Neuronal stem cell (in vitro differentiated cells): ENCODE measurements at regions not wholly inside any gene's neighbourhood (a gene's known extent, or its start where the extent isn't known, plus 50 kb on each side); places are given as distances from the start of the nearest gene placed in this dataset.
A peak's percentile ranks its signal among the peaks of the same experiment; 100 is the strongest.

Experiments
- DNase-seq: peaks from one replicate; pipeline ENCODE4 v3.0.0-alpha.2; 2013; ENCODE audit warnings: low spot score
- H2AFZ ChIP-seq: one replicate; pipeline ENCODE4 v1.6.1; 2013; ENCODE audit warnings: mild to moderate bottlenecking, low read length, inconsistent platforms
- H2AK5ac ChIP-seq: 2 replicates; pipeline ENCODE4 v1.6.1; 2013; ENCODE audit warnings: low read depth, mild to moderate bottlenecking, inconsistent platforms, low read length, moderate library complexity, mixed read lengths
- H2BK120ac ChIP-seq: 2 replicates; pipeline ENCODE4 v1.6.1; 2013; ENCODE audit warnings: low read depth, mild to moderate bottlenecking, inconsistent platforms, low read length, moderate library complexity, mixed read lengths
- H2BK12ac ChIP-seq: one replicate; pipeline ENCODE4 v1.6.1; 2013; ENCODE audit warnings: low read length, inconsistent platforms
- H2BK15ac ChIP-seq: 2 replicates; pipeline ENCODE4 v1.6.1; 2013; ENCODE audit warnings: mild to moderate bottlenecking, low read length, inconsistent platforms, mixed read lengths
- H2BK5ac ChIP-seq: one replicate; pipeline ENCODE4 v1.6.1; 2013; ENCODE audit warnings: inconsistent platforms, mild to moderate bottlenecking, low read length, moderate library complexity
- H3K14ac ChIP-seq: one replicate; pipeline ENCODE4 v1.6.1; 2013; ENCODE audit warnings: low read length, inconsistent platforms
- H3K18ac ChIP-seq: 2 replicates; pipeline ENCODE4 v1.6.1; 2013; ENCODE audit warnings: low read length, inconsistent platforms
- H3K23ac ChIP-seq: 2 replicates; pipeline ENCODE4 v1.6.1; 2013; ENCODE audit warnings: low read depth, mild to moderate bottlenecking, mixed read lengths, low read length, inconsistent platforms; ENCODE audit not compliant: poor library complexity
- H3K27ac ChIP-seq: replicated peaks from 3 replicates; pipeline ENCODE4 v1.5.1; 2013; ENCODE audit warnings: low read length, inconsistent platforms
- H3K27me3 ChIP-seq, 3 experiments: 2 replicates each; pipeline ENCODE4 v1.6.1; 2013; ENCODE audit warnings: low read length in 3 of 3, mild to moderate bottlenecking in 2 of 3, inconsistent platforms in 1 of 3, low read depth in 1 of 3, mixed read lengths in 1 of 3, moderate library complexity in 1 of 3; ENCODE audit not compliant: control insufficient read depth in 3 of 3, insufficient read depth in 3 of 3
- H3K36me3 ChIP-seq, 2 donors: replicated peaks in 1 of 2; 2 replicates each; pipeline ENCODE4 v1.6.1; 2013; ENCODE audit warnings: low read length in 2 of 2; ENCODE audit not compliant: control insufficient read depth in 2 of 2, insufficient read depth in 2 of 2
- H3K4ac ChIP-seq: 2 replicates; pipeline ENCODE4 v1.6.1; 2013; ENCODE audit warnings: inconsistent platforms, mild to moderate bottlenecking, low read length, moderate library complexity
- H3K4me1 ChIP-seq, 2 donors: 1 replicate in 1 of 2; 2 replicates in 1 of 2; pipeline ENCODE4 v1.6.1; 2013; ENCODE audit warnings: low read length in 2 of 2, low read depth in 1 of 2; ENCODE audit not compliant: control insufficient read depth in 2 of 2, insufficient read depth in 1 of 2
- H3K4me2 ChIP-seq: one replicate; pipeline ENCODE4 v1.6.1; 2013; ENCODE audit warnings: mild to moderate bottlenecking, low read length, inconsistent platforms; ENCODE audit not compliant: insufficient read depth, poor library complexity, severe bottlenecking
- H3K4me3 ChIP-seq, 2 donors: 2 replicates each; pipeline ENCODE4 v1.5.1; 2013; ENCODE audit warnings: low read length in 2 of 2, mild to moderate bottlenecking in 2 of 2, inconsistent platforms in 1 of 2, moderate library complexity in 1 of 2
- H3K79me1 ChIP-seq: one replicate; pipeline ENCODE4 v1.6.1; 2013; ENCODE audit warnings: low read depth, mild to moderate bottlenecking, inconsistent platforms, low read length, moderate library complexity
- H3K9ac ChIP-seq: one replicate; pipeline ENCODE4 v1.6.1; 2013; ENCODE audit warnings: mild to moderate bottlenecking, low read depth, low read length, inconsistent platforms; ENCODE audit not compliant: poor library complexity
- H3K9me3 ChIP-seq, 2 donors: replicated peaks in 1 of 2; 2 replicates each; pipeline versions ENCODE3 to v1.6.1; 2013; ENCODE audit warnings: low read length in 2 of 2, mild to moderate bottlenecking in 2 of 2, inconsistent platforms in 1 of 2, low read depth in 1 of 2, mixed read lengths in 1 of 2, moderate library complexity in 1 of 2; ENCODE audit not compliant: control insufficient read depth in 2 of 2, insufficient read depth in 1 of 2
- H4K8ac ChIP-seq: one replicate; pipeline ENCODE4 v1.6.1; 2013; ENCODE audit warnings: low read depth, mild to moderate bottlenecking, inconsistent platforms, low read length, moderate library complexity
- H4K91ac ChIP-seq: one replicate; pipeline ENCODE4 v1.6.1; 2013; ENCODE audit warnings: low read length, low read depth, mild to moderate bottlenecking, inconsistent platforms; ENCODE audit not compliant: poor library complexity
- WGBS, 2 donors: extraction: QIAGEN DNeasy Blood & Tissue Kit; methylation state at CpG; one replicate each; pipeline ENCODE4 v1.1.7; 2013; ENCODE audit warnings: missing lambda C conversion rate in 2 of 2, mixed read lengths in 1 of 2; ENCODE audit not compliant: insufficient read length in 2 of 2, insufficient replicate concordance in 1 of 2; ENCODE audit errors: extremely low coverage in 2 of 2; 5-methylcytosine and 5-hydroxymethylcytosine counted together

GRCh38 chr9:113687107-113687679 is 188.9 kb upstream of the ZNF618 start:
- Histone ChIP-seq H3K9ac (no peak overlapping the region), H3K27me3 (peaks cover 0 to 65% (median 36%) of the 10 kb centered on the region in 3 experiments), H4K8ac (no peak overlapping the region), H3K4me2 (peak overlapping the region; percentile 31), H2BK120ac (no peak overlapping the region), H2BK15ac (no peak overlapping the region), H4K91ac (no peak overlapping the region), H2AK5ac (no peak overlapping the region), H2AFZ (peak overlapping the region; percentile 70), H3K18ac (no peak overlapping the region), H3K36me3 (no peaks in the 10 kb centered on the region), H3K9me3 (peaks cover 0 to 3% of the 10 kb centered on the region in 2 donors), H3K27ac (no peak overlapping the region), H3K4me1 (peaks cover 0 to 2% of the 10 kb centered on the region in 2 donors), H3K14ac (peak overlapping the region; percentile 72), H3K4me3 (no peak overlapping the region), H3K4ac (no peak overlapping the region), H2BK12ac (no peak overlapping the region), H2BK5ac (no peak overlapping the region), H3K79me1 (no peaks in the 10 kb centered on the region), H3K23ac (no peak overlapping the region)
- no CpG with 5 or more reads among the region's 4 CpGs for WGBS, 2 donors
- no peak for DNase-seq

- H3K27me3 ChIP-seq, result peaks cover 0 to 65% (median 36%) of the 10 kb centered on the region in 3 experiments
- no peak for DNase-seq
Observed at GRCh38 chr9:113687680-113688371, 188.3 kb upstream of the ZNF618 start.

DNA sequence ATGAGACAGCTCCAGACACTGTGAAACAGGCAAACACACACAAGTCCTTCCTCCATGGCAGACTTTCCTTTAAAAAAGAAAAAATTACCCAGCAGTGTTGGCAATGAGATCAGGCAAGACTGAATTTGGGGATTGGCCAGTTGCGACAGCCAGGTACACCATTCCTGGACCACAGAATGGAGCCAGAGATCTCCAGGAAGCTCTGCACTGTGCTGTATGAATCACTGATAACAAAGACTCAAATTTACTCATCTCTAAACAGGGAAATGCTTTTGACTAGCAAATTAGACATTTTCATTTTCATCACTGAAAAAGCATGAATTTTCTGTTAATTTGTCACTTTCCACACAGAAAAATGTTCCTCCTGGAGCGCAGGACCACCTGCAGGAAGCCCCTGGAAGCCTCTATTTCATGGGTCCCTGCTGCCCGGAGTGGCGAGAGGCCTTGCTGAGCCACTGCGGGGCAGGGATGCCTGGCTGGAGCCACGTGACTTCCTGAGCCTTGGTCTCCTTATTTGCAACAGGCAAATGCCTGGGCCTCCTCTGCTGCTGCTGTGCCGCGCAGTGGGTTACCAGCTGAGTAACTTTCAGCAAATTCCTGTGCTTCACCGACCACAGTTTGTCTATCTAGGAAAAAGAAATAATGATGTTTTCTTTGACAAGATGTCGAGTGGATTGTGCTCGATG is 185.9 kb upstream of the ZNF618 start:
- Histone ChIP-seq H3K9me3 (peaks cover 2 to 3% of the 10 kb centered on the region in 2 donors), H3K4ac (no peak overlapping the region), H3K4me2 (no peak overlapping the region), H2AFZ (peak overlapping the region; percentile 56), H3K36me3 (no peaks in the 10 kb centered on the region), H3K23ac (no peak overlapping the region), H3K4me1 (peaks cover 0 to 2% of the 10 kb centered on the region in 2 donors), H2AK5ac (no peak overlapping the region), H3K14ac (no peak overlapping the region), H2BK12ac (no peak overlapping the region), H4K91ac (no peak overlapping the region), H2BK120ac (no peak overlapping the region), H3K79me1 (no peaks in the 10 kb centered on the region), H3K18ac (no peak overlapping the region), H2BK5ac (no peak overlapping the region), H3K27me3 (peaks cover 0 to 48% (median 33%) of the 10 kb centered on the region in 3 experiments), H4K8ac (no peak overlapping the region), H3K4me3 (no peak overlapping the region), H3K27ac (no peak overlapping the region), H3K9ac (no peak overlapping the region), H2BK15ac (no peak overlapping the region)
- no peak for DNase-seq
- WGBS, 2 donors, result no CpG with 5 or more reads among the region's 11 CpGs

More at GRCh38 chr9:113687680-113688371, 188.3 kb upstream of the ZNF618 start:
- WGBS, 2 donors, result no CpG with 5 or more reads among the region's 40 CpGs
- Histone ChIP-seq H2AK5ac (no peak overlapping the region), H3K9ac (no peak overlapping the region), H3K4me3 (peak overlapping the region in 1 of 2 donors; percentile 40), H3K23ac (no peak overlapping the region), H2BK15ac (no peak overlapping the region), H2BK120ac (no peak overlapping the region), H2BK12ac (no peak overlapping the region), H3K36me3 (no peaks in the 10 kb centered on the region), H4K91ac (no peak overlapping the region), H3K9me3 (peaks cover 0 to 3% of the 10 kb centered on the region in 2 donors), H2BK5ac (no peak overlapping the region), H3K14ac (peak overlapping the region; percentile 72), H2AFZ (peak overlapping the region; percentile 70), H3K4me2 (peak overlapping the region; percentile 31), H3K27ac (no peak overlapping the region), H3K18ac (peak overlapping the region; percentile 89), H3K4me1 (peaks cover 0 to 2% of the 10 kb centered on the region in 2 donors), H3K4ac (no peak overlapping the region), H3K79me1 (no peaks in the 10 kb centered on the region), H4K8ac (no peak overlapping the region)

- no peak overlapping the region for H3K27ac ChIP-seq
- DNase-seq, result no peak
- no peak overlapping the region for H3K23ac ChIP-seq
Observed at GRCh38 chr9:113692256-113692655, 183.9 kb upstream of the ZNF618 start.

More at GRCh38 chr9:113692256-113692655, 183.9 kb upstream of the ZNF618 start:
- Histone ChIP-seq H2BK15ac (no peak overlapping the region), H3K4ac (no peak overlapping the region), H3K79me1 (no peaks in the 10 kb centered on the region), H2BK5ac (no peak overlapping the region), H2BK12ac (no peak overlapping the region), H4K8ac (no peak overlapping the region), H4K91ac (no peak overlapping the region), H2BK120ac (no peak overlapping the region), H3K4me1 (peaks cover 0 to 2% of the 10 kb centered on the region in 2 donors), H3K18ac (no peak overlapping the region), H2AK5ac (no peak overlapping the region), H2AFZ (no peak overlapping the region), H3K27me3 (peaks cover 0 to 28% (median 18%) of the 10 kb centered on the region in 3 experiments), H3K14ac (no peak overlapping the region), H3K9ac (no peak overlapping the region), H3K4me2 (no peak overlapping the region), H3K9me3 (peaks cover 2 to 3% of the 10 kb centered on the region in 2 donors), H3K36me3 (no peaks in the 10 kb centered on the region), H3K4me3 (no peak overlapping the region)
- no CpG with 5 or more reads among the region's 2 CpGs for WGBS, 2 donors
